NOMO-1 treated with dmso at 0.1 percent for 144 hours (cell line): ENCODE measurements at regions not wholly inside any gene's neighbourhood (a gene's known extent, or its start where the extent isn't known, plus 50 kb on each side); places are given as distances from the start of the nearest gene placed in this dataset.
"Not testable (repeated sequence)": the region's sequence is repeated elsewhere in the genome, so short reads cannot be mapped to it uniquely, and the experiment has no call there.

ENCODE experiments used
- DNase-seq: peaks from one replicate; lab custom pipeline; 2025; ENCODE audit not compliant: unreplicated experiment; lab: John Stamatoyannopoulos, UW

- no peak for DNase-seq
Measured at GRCh38 chr4:128690011-128690410, 119.5 kb upstream of the JADE1 start.

GRCh38 chr4:128688846-128689437 is 120.6 kb upstream of the JADE1 start:
- no peak for DNase-seq

- no peak for DNase-seq
Measured at GRCh38 chr4:128688033-128688721, 121.3 kb upstream of the JADE1 start.

GRCh38 chr4:128686810-128687209 is 122.7 kb upstream of the JADE1 start:
- no peak for DNase-seq

GRCh38 chr4:128686032-128686465 is 123.5 kb upstream of the JADE1 start:
- peak; percentile 43 for DNase-seq

- no peak for DNase-seq
Measured at GRCh38 chr4:128684016-128684415, 125.5 kb upstream of the JADE1 start.

GRCh38 chr4:128682942-128683666 is 126.4 kb upstream of the JADE1 start:
- no peak for DNase-seq

- no peak for DNase-seq
Measured at GRCh38 chr4:128676095-128676494, 133.4 kb upstream of the JADE1 start.

GRCh38 chr4:128675083-128675482 is 134.4 kb upstream of the JADE1 start:
- no peak for DNase-seq

GRCh38 chr4:128673159-128673558 is 136.3 kb upstream of the JADE1 start:
- DNase-seq: not testable (repeated sequence)

GRCh38 chr4:128672596-128672995 is 136.9 kb upstream of the JADE1 start:
- DNase-seq: not testable (repeated sequence)

GRCh38 chr4:128670513-128670912 is 139.0 kb upstream of the JADE1 start:
- no peak for DNase-seq

GRCh38 chr4:128668566-128668965 is 140.9 kb upstream of the JADE1 start:
- no peak for DNase-seq

GRCh38 chr4:128665514-128665913 is 144.0 kb upstream of the JADE1 start:
- DNase-seq: no peak

- DNase-seq: no peak
Measured at GRCh38 chr4:128663325-128663724, 146.2 kb upstream of the JADE1 start.

- DNase-seq: no peak
Measured at GRCh38 chr4:128661479-128661878, 148.0 kb upstream of the JADE1 start.

GRCh38 chr4:128660361-128661215 is 148.9 kb upstream of the JADE1 start:
- no peak for DNase-seq

GRCh38 chr4:128658214-128658631 is 151.3 kb upstream of the JADE1 start:
- no peak for DNase-seq

GRCh38 chr4:128657638-128658037 is 151.9 kb upstream of the JADE1 start:
- no peak for DNase-seq

- no peak for DNase-seq
Measured at GRCh38 chr4:128654465-128654864, 155.0 kb upstream of the JADE1 start.
